NCI-H2081 treated with DMSO at 0.1 percent for 48 hours (cell line): ENCODE measurements at regions not wholly inside any gene's neighbourhood (a gene's known extent, or its start where the extent isn't known, plus 50 kb on each side); places are given as distances from the start of the nearest gene placed in this dataset.
"Not testable (repeated sequence)": the region's sequence is repeated elsewhere in the genome, so short reads cannot be mapped to it uniquely, and the experiment has no call there.

Experiments
- DNase-seq: peaks from one replicate; lab custom pipeline; 2025; lab: John Stamatoyannopoulos, UW

DNA sequence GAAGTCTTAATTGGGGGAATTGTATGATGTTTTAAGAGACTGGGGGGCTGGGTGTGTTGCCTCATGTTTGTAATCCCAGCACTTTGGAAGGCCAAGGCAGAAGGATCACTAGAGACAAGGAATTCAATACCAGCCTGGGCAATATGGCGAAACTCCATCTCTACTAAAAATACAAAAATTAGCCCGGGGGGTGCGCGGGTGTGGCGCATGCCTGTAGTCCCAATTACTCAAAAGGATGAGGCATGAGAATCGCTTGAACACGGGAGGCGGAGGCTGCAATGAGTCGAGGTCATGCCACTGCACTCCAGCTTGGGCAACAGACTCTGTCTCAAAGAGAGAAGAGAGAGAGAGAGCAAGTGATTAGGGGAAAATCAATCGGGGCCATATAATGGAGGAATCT, 600.5 kb downstream of the SLC16A7 start:
- no peak for DNase-seq

DNA sequence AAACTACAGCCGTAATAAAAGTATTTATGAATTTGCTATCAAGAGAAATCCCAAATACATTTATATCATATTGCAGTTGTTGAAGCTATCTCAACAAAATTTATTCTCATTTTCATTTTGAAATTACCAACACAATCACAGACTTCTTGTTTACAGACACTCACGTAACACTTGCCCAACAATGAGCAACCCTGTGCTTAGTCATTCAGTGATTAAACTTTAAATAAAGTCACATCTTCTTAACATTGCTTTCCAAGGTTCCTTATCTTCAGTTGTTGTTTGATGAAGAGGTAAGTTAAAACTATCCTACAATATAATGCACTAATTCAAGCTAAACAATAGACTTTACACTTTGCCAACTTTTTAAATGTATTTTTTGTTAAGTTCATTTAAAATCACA, 601.8 kb downstream of the SLC16A7 start:
- DNase-seq: no peak

DNA sequence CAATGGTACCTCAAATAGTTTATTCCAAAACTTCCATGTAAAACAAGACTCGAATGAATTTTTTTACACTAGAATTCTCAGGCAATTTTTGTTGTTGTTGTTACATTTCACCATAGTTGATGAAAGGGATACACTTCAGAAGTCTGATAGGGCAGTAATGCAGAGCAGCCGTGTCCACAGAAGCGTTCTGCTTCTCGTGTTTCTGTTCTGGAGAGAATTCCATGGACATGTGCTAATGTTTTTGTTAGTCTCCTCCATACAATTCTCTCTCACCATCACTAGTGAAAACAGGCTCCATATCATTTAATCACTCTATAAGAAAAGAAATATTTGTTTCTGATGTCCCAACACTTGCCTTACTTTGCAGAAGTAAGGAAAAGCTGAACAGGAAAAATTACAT, 606.1 kb downstream of the SLC16A7 start:
- no peak for DNase-seq

DNA sequence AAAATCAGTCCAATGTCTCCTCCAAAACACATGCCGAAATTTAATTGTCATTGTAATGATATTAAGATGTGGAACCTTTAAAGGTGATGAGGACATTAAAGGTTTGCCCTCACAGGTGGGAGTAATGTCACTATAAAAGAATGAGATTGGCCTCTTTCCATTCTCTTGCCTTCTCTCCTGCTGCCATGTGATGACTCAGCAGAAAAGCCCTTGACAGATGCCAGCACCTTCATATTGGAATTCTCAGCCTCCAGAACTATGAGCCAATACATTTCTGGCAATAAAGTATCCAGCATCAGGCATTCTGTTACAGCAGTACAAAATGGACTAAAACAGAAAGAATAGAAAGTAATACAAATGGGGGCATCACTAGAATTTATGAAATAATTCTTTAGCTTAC, 609.7 kb downstream of the SLC16A7 start:
- DNase-seq: no peak

DNA sequence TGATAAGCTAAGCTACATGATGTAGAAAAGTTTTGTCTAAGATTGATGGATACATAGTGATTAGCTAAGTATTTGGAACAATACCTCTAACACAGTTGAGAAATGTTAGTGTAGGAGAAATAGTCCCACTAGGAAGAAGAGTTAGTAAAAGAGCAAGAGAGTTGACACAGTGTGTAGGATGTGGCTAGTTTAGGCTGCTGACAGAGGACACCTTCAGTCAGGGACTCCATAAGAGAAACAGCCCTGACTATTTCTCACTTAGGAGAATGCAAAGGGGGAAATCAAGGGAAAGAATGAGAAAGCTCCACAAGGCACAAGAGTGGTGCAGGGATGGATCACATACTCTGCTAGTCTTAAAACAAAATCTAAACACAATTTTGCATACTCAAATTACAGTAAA, 613.7 kb downstream of the SLC16A7 start:
- no peak for DNase-seq

DNA sequence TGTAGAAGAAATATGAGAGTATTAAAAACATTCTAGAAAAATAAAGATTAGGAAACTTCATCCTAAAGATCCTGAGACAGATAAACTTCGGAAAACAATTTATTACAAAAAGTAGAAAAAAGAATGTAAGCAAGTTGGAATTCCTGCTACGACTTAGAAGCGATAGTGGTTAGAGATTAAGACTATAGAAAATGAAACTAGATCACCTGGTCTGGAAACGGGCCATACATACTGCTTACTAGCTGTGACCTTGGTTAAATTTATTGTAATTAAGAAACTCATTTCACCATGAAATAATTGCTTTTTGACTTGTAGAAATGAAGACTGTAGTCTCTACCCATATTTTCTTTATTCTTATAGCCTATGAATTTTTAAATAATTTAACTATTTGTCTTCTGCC, 614.1 kb downstream of the SLC16A7 start:
- DNase-seq: no peak

DNA sequence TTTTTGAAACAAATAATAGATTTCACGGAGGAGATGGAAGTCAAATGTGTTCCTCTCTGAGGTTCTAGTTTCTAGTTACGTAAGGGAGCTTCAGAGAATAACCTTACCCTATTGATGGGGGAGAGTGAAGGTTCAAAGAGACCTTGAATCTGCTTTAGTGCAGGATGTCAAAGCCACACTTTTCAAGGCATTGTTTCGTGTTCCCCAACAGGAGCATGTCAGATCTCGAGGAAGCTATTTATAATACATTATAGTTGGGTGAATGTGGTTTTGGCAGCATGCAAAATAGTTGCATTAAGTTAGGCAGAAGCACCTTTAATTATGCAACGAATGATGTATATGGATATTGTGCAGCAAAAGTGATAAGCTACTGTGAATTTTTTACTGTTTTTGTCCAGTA, 614.9 kb downstream of the SLC16A7 start:
- no peak for DNase-seq

DNA sequence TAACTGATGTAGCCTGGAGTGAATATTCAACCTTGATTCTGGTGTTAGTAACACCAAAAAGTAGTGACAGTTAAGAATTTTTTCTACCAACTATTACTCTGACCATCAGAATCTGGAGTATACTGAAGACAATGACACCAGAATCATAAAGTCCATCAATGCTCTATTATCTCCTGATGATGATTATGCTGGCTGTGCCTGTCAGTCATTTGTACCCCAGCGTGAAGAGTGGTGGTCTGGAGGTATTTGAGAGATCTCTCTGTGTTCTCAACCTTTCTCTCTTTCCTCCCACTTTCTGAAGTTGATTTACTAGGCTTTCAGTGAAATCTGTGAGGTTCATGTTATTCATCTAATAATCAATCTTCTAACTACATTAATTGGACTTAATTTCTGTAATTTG, 615.4 kb downstream of the SLC16A7 start:
- DNase-seq: no peak

DNA sequence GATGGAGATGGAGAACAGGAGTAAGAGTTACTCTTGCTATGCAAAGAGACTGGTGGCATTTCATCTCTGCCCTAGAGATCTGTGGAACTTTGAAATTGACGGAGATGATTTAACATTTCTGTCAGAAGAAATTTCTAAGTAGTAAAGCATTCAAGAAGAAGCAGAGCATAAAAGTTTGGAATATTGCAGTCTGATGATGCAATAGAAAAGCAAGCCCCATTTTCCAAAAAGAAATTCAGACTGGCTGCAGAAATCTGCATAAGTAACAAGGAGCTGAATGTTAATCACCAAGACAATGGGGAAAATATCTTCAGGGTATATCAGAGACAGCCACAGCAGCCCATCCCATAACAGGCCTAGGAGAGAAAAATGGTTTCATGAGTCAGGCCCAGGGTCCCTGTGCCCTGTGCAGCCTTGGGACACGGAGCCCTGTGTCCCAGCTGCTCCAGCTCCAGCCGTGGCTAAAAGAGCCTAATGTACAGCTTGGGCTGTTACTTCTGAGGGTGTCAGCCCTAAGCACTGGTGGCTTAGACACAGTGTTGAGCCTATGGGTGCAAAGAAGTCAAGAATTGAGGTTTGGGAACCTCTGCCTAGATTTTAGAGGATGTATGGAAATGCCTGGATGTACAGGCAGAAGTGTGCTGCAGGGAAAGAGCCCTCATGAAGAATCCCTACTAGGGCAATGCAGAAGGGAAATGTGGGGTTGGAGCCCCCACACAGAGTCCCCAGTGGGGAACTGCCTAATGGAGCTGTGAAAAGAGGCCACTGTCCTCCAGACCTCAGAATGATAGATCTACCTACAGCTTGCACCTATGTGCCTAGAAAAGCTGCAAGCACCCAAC, 616.6 kb downstream of the SLC16A7 start:
- no peak for DNase-seq

DNA sequence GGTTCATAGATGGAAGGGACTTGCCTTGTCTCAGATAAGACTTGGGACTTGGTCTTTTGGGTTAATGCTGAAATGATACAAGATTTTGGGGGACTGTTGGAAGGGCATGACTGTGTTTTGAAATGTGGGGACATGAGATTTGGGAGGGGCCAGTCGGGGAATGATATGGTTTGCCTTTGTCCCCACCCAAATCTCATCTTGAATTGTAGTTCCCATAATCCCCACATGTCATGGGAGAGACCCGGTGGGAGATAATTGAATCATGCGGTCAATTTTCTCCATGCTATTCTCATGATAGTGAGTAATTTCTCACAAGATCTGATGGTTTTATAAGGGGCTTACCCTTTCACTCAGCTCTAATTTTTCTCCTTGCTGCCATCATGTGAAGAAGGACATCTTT, 617.4 kb downstream of the SLC16A7 start:
- not testable (repeated sequence) for DNase-seq

DNA sequence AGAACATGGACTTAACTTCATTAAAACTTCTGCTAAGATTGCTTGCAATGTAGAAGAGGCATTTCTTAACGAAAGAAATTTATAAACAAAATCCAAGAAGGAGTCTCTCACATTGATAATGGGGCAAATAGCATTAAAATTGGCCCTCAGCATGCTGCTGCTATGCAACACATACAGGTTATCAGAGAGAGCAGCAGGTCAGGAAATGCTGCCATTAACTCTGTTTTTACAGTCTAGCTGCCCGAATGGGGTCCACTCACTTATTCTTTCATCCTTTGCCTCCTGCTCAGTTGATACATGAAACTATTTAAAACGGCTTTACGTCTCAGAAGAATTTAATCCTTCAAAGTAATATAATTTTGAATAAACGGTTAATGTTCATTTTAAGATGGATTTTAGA, 620.4 kb downstream of the SLC16A7 start:
- DNase-seq: no peak

DNA sequence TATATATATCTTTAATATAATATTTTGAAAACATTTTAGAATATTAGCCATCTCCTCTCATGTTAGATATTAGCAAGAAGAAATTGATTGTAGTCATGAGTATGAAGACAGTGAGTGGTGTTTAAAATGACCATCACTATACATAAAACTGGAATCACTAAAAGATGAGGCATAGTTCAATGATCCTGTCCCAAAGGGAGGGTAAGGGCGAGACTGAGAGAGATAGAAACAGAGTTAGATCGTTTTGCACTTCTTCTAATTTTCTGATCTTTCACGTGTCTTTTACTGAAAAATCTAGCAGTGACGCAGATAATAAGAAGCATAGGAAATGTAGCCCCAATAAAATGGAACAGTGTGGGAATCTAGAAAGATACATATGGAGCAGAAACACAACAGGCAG, 627.4 kb downstream of the SLC16A7 start:
- no peak for DNase-seq

DNA sequence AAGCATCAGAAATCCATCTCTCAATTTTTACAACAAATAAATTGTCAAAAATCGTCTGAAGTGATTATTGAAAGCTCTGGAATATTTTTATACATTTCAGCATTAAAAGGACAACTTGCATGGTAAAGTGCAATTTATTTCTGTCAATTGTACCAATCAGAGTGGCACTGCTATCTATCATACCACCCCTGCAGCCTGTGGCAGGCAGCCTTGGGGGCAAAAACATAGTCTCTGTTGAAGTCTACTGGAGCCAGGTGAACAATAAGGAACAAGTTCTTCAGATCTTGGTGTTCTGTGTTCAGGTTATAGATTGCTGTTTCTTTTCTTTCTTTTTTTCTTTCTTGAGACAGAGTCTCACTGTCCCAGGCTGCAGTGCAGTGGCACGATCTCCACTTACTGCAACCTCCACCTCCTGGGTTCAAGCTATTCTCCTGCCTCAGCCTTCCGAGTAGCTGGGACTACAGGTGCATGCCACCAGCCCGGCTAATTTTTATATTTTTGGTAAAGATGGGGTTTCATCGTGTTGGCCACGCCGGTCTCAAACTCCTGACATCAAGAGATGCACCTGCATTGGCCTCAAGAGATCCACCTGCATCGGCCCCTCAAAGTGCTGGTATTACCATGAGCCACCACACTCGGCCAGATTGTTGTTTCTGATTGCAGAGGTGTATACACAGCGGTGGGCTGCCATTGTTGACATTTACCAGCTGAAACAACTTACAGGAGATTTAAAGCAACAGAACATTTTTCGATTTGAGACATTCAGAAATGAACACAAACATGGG, 629.6 kb downstream of the SLC16A7 start:
- DNase-seq: no peak

DNA sequence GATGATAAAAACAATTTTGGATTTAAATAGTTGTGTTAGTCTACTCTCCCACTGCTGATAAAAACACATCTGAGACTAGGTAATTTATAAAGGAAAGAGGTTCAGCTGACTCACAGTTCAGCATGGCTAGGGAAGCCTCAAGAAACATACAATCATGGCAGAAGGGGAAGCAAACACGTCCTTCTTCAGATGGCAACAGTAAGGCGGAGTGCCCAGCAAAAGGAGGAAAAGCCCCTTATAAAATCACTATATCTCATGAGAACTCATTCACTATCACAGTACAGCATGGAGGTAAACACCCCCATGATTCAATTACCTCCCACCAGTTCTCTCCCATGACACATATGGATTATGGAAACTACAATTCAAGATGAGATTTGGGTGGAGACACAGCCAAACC, 632.1 kb downstream of the SLC16A7 start:
- no peak for DNase-seq

DNA sequence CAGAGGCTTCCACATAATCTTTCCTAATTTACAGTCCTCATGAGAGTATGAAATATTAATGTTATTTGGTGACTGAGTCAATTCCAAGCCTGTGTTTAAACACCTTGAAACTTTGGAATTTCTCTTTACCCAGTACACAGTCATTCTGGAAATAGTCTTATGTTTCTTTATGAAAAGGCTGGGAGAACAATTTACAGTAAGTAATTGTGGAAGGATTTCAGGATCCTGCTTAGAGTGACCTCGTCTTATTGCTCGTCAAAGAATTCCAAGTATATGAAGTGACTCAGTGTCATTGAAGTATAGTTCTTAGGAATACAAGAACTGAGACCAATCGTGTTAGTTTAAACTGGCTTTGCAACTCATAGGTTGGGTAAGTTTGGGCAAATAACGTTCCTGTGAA, 634.2 kb downstream of the SLC16A7 start:
- DNase-seq: no peak

DNA sequence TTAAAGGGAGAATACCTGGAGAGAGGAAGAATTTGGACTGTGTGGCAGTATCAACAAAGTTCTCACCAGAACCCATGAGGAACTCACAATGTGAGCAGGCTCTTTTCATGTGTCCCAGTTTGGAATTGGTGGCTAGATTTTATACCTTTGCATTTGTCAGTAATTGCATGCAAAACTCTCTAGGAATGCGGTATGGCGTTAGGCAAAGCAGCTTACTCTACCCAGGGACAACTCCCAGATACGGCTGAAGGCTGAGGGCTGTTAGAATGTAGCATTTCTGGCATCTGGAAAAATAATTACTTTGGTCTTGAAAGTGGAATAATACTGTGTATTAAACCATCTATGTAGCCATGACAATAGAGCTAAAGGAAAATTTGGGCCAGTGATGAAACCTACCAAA, 635.5 kb downstream of the SLC16A7 start:
- DNase-seq: no peak

DNA sequence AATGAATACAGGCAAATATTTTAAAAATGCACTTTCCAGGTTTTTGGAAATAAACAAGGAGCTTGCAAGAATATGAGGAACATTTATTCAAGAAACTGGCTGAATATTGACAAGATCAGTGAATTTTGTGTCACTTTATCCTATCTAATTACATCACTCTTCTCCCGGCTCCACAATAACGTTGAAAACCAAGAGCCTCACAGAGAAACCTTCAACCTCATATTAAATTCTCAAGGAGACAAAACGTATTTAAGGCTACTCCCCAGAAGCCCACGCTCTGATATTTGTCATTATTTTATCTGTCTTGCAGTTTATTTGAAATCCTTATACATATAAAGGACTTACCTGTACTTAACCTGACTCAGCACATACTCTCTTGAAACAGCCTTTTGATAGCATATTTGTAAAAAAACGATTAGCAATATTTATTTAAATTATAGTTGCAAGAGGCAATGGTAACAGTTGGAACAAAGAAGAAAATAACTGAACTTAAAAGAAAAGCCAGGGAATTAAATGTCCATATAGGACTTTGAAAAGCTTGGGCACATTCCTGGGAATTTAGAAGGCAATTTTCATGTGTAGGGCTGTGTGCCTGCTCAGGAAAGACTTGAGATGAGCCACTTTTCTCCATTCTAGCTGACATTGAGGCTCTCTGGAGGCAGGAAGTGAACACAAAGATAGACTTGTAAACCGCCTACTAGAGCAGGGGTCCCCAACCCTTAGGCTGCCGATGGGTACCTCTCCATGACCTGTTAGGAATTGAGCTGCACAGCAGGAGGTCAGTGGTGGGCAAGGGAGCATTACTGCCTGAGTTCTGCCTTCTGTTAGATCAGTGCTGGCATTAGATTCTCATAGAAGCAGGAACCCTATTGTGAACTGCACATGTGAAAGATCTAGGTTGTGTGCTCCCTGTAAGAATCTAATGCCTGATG, 636.4 kb downstream of the SLC16A7 start:
- DNase-seq: no peak

DNA sequence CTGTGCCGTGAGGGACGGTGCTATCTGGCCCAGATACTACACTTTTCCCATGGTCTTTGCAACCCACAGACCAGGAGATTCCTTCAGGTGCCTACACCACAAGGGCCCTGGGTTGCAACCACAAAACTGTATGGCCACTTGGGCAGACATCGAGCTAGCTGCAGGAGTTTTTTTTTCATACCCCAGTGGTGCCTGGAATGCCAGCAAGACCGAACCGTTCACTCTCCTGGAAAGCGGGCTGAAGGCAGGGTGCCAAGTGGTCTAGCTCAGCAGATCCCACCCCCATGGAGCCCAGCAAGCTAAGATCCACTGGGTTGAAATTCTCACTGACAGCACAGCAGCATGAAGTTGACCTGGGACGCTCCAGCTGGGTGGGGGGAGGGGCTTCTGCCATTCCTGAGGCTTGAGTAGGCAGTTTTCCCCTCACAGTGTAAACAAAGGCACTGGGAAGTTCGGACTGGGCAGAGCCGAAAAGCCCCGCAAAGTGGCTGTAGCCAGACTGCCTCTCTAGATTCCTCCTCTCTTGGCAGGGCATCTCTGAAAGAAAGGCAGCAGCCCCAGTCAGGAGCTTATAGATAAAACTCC, 638.9 kb downstream of the SLC16A7 start:
- DNase-seq: not testable (repeated sequence)

DNA sequence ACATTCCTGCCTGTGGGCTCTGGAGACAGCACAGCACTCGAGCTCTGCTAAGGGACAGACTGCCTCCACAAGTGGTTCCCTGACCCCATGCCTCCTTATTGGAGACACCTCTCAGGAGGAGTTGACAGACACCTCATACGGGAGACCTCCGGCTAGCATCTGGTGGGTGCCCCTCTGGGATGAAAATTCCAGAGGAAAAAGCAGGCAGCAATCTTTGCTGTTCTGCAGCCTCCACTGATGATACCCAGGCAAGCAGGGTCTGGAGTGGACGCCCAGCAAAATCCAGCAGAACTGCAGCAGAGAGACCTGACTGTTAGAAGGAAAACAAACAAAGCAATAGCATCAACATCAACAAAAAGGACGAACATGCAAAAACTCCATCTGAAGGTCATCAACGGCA, 639.4 kb downstream of the SLC16A7 start:
- DNase-seq: no peak

DNA sequence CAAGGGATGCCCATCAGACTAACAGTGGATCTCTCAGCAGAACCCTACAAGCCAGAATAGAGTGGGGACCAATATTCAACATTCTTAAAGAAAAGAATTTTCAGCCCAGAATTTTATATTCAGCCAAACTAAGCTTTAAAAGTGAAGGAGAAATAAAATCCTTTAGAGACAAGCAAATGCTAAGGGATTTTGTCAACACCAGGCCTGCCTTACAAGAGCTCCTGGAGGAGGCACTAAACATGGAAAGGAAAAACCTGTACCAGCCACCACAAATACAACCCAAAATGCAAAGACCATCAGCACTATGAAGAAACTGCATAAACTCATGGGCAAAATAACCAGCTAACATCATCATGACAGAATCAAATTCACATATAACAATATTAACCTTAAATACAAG, 640.6 kb downstream of the SLC16A7 start:
- not testable (repeated sequence) for DNase-seq

DNA sequence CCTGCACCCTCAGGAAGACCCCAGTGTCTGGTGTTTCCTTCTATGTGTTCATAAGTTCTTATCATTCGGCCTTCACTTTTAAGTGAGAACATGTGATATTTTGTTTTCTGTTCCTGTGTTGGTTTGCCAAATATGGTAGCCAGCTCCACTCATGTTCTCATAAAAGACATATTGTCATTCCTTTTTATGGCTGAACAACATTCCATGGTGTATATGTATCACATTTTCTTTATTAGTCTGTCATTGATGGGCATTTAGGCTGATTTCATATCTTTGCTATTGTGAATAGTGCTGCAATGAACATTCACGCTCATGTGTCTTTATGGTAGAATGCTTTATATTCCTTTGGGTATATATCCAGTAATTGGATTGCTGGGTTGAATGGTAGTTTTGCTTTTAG, 645.1 kb downstream of the SLC16A7 start:
- no peak for DNase-seq

DNA sequence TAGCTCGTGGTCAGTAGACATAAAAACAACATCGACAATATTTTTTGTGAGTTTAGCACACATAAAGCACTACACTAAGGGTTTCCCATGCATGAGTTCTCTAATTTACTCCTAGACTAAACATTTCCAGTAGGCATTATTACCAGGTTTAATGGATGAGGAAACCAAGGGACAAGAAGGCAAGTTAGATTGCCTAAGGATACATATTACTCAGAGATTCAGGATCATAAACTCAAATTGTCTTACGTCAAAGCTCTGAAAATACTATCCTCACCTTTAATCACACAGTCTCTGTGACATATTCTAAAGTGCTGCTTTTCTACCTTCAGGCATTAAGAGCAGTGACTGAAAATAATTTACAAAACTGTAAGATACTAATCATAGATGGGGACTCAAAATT, 655.3 kb downstream of the SLC16A7 start:
- no peak for DNase-seq
